DMS153 treated with DMSO at 0.1 percent for 48 hours (cell line): ENCODE measurements at regions not wholly inside any gene's neighbourhood (a gene's known extent, or its start where the extent isn't known, plus 50 kb on each side); places are given as distances from the start of the nearest gene placed in this dataset.

Experiments
- DNase-seq: peaks from one replicate; lab custom pipeline; 2025; ENCODE audit not compliant: unreplicated experiment; lab: John Stamatoyannopoulos, UW

DNA sequence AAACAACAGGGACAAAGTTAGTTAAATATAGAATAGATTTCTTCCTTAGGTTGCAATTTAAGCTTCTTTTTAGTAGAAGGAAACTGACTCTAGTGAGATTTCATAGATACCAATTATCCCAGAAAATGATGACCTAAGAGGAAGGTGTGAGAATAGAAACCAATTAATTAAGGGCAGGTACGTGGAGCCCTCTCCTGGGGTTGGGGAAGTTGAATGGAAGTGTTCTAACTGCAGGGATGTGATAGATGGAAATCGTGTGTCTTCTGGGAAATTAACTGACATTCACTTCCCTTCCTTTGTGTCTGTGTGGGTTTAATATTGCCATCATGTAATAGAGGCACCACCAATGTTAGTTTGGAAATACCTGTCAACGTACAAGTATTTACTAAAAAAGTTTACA, 204.1 kb upstream of the ANK2 start:
- no peak for DNase-seq

DNA sequence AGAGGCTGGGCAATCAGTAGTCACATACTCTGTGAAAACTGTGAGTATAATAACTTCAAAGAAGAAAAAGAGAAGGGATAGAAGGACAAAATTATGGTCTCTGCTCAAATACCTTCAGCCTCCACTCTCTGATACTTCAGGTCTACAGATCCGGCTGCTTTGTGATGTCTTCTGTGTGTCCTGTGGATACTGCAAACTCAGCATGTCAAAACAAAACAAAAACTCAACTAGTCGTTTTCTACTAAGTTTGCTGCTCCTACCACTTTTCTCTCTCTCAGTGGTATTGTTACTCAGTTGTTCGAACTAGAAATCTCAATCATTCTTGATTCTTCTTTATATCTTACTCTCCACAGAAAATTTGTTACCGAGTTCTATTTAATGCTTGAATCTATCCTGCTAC, 202.4 kb upstream of the ANK2 start:
- DNase-seq = no peak

DNA sequence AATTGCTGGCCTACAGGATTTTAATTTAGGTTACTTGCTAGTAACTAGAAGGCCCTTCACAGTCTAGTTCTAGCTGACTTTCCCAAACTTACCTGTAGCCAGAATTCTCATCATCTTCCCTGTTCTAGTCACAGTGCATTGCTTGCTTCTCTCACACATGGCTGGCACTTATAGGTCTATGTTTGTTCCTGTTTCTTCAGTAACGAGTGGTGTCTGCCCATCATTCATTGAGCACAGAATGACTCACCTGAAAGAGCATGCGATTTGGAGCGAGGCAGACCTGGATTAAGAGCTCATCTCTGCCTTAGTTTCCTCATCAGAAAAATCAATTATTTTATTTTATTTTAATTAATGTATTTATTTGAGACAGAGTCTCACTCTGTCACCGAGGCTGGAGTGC, 201.7 kb upstream of the ANK2 start:
- no peak for DNase-seq

DNA sequence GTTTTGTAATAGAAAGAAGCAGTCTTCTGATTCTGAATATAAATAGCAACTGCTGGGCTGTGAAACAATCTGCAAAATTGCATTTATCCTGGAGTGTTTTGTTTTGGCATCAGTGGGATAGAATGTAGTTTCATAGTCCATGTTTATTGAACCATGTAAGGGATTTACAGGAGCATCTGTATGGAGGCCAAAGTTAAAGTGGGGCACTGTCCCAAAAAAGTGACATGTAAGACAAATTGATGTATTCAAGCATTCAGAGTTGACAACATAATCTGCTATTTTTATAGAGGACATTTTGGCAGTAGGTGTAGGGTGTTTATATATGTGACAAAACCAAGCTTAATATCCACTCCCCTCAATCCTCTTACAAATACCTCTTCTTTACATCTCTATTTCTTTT, 200.5 kb upstream of the ANK2 start:
- no peak for DNase-seq

DNA sequence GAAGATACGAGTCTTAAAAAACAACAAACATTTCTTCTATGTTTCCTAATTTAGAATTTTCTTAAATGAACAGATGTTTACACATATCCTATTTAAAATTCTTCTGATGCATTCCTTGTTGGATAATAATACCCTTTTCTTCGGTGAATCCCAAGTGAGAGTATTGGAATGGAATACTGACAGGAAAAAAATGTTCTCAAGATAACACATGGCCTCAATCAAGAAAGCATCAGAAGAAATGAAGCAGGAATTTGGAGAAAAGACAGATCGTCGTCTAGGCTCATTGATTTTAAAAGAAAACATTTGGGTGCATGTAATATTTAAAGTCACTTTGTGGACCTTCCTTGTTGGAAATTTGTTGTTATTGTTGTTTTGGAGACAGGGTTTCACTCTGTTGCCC, 196.9 kb upstream of the ANK2 start:
- no peak for DNase-seq

DNA sequence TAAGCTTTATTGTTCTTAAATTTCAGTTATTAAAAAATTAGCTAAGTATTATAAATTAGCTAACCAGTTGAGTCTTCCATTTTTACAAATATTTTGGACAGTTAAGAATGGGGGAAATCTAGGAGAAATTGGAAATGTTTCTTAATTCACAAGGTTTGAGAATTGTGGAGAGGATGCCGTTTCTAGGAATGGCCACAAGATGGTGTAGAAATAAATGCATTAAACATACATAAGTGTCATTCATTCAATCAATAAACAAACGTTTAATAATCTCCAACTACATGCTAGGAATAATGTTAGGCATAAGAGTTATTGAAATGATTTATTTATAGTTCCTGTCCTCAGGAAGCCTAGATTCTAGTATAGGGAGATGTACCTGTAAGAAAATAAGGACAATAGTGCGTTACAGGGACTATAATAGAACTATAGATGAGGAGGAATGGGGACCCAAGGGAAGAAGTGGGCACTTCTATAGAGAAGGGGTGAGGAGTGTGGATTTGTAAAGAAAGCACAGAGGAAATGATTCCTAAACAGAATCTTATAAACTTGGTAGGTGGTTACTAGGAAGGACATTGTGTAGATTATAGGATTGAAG, 195.7 kb upstream of the ANK2 start:
- DNase-seq = no peak

DNA sequence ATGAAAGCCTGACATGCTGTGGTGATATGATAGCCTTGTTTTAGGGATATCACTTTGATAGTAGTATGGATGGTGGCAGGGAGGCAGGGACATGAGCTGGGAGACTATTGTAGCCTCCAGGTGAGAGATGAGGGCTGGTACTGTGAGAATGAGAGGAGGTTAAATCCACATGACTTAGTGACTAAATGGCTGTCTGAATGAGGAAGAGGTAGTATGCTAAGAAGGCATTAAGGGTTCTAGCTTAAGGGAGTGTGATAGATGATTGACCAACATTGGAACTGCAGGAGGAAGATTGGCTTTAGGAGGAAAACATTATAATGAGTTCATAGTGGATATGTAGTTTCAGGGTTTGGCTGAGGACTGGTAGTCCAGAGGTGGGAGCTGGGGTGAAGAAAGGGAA, 195.0 kb upstream of the ANK2 start:
- no peak for DNase-seq

DNA sequence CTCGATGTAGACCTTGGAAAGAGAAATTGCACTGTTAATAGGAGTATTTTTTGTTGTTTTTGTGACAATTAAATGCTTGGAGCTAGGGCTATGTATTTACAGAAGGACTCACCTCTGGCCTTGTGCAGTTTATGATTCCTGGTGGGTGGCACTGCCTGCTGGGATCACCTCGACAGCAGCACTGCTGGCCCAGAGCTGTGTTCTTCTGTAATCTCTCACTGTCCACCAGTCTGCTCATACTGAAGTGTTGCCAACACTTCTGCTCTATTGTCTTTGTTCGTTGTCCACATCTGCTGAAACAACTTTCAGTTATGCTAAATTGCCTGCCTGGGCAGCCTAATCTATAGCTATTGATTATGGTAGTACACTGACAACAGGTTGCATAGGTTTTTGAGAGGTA, 194.4 kb upstream of the ANK2 start:
- no peak for DNase-seq

DNA sequence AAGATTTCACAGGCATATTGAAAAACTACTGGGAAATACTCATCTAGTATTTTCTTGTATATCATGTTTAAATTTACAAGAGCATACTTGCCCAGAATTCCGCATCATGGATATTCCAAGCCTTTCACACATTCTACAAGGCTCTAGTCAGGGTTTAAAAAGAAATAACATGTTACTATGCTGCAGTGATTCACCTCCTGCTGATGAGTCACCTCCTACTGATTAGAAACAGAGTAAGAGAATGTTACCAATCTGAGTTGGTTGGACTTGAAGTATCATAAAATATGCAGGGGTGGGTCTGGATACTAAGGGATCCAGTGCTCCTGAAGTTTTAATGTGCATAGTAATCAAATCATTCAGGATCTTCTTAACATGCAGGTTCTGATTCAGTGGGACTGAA, 192.0 kb upstream of the ANK2 start:
- DNase-seq = no peak

DNA sequence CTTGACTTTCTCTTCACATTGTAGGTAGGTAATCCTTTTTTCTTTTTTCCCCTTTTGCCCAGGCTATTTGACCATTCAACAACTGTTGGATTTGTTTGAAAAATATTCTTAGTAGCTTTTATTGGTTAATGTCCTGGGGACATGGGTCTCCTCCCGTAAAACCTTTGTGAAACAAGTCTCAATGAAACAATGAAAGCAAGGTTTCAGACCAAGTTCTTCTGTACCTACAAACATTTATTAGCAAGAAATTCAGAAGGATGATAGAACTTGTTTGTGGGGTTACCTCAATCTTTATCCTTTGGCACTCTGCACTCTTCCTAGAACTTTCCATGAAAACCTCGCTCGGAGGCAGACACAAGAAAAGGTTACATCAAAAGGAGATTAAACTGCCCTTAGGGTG, 190.7 kb upstream of the ANK2 start:
- DNase-seq = no peak

DNA sequence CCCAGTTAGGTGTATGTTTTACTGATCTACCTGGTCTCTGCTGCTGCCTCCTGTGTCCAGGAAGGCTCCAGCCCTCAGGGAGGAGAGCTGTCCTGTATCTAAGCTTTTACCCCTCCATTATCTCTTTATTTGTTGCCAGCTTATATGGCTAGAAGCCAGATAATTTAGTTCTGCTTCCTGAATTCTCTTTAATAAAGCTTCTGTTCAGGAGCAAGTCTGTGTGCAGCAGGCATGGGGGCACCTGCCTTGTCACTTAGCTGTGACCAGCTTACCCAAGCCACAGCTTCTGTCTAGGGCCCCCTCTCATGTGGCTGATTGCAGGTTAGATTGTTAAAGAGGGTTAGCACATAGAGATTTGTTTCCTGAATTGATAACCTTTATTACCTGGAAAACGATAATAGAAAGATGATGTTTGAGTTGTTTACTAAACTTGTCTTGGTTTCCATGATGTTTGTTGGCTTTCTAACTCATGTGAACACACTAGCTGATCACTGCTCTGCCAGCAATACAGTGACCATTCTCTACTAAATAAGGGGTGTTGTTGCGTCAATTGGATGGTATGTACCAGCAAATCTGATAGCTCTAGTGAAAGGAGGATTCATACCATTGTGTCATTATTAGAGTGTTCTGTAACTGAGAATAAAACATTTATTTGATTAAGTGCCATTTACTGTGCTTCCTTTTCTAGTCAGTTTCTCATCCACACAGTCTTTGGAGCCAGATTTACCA, 189.8 kb upstream of the ANK2 start:
- DNase-seq = no peak

DNA sequence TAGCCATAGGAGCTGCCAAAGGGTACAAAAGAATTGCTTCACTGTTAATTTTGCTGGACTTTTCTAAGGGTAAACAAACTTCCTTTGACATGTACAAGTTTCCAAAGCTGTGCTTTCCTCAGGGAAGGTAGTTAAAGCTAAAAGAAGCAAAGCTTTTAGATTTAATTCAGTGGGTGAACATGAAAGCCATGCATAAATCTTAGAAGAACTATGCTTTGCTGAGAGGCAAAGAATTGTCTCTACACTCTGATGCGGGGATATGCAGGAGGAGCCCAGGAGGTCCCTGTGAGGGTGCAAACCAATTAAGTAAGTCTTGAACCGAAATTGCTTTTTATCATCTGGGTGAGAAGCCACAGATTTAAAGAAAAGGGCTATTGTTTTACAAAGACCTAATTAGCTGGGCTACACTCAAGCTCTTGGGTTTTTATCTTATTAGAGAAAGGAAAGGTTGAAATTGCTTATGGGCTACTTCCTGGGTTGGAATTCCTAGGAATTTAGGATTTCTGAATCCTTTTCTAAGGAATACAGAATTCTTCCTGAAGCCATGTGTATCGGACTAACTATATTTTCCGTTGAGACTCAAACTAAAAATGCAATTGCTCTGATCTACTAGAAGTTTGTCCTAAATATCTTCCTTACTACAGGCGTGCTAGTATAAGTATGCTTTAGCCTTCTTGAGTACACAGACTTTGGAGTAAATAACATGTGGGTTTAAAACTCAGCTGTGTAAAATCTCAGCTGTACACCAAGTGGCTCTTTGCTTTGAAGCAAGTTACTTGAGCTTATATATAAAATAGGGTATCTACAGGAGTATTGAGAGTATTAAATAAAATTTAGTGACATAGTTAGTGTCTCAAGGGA, 188.4 kb upstream of the ANK2 start:
- no peak for DNase-seq

DNA sequence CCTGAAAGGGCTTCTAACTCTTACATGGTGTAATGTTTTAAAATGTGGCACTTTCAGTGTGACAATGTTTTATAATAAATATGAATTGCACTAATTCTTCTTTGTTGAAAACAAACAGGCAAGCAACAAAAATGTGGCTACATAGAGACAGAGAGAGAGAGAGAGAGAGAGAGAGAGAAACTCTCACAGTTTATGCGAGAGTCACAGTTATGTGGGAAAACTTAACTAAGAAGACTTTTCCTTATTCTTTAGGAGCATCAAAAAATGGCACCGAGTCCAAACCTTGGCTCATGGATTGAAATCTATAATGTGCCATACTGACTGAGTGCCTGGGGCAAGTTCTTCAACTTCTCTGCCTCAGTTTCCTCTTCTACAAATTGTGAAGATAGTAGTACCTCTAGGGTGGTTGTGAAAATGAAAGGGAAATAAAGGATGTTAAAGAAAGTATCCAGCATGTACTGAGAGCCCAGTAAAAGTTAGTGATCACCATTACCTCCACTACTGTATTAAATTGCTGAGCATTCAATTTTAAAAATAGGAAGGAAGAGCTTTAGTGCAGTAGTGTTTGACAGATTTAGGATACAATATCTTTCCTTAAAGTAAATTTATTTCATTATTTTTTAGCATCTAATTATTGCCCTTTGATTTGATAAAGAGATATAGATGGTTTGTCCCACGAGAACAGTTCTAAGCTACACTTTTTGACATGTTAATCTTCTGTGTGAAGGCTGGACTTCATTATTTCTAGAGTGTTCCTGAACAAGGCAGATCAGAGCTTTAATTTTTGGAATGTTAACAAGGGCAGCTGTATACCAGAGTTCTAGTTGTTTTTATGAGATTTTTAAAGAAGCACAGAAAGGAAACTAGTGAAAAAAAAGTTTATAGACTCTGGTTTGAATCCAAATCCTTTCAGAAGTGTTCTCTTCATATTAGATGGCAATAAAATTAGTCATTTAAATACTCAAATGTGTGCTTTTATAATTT, 187.5 kb upstream of the ANK2 start:
- DNase-seq = no peak

DNA sequence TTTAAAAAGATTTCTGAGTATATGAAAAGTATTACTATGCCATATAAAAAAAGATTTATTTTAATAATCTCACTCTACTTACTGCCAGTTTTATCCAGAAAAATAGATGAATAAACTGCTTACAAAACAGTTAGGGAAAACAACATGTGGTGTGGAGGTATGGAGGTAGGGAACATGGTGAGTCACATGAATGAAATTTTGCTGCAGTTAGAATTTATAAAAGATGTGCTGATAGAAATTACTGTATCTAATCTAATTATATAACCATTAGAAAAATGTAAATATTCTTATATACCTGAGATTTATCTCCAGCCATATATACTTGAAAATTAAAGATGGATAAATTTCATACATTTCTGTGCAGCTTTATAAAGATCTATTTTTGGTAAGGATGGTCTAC, 184.0 kb upstream of the ANK2 start:
- DNase-seq = no peak

DNA sequence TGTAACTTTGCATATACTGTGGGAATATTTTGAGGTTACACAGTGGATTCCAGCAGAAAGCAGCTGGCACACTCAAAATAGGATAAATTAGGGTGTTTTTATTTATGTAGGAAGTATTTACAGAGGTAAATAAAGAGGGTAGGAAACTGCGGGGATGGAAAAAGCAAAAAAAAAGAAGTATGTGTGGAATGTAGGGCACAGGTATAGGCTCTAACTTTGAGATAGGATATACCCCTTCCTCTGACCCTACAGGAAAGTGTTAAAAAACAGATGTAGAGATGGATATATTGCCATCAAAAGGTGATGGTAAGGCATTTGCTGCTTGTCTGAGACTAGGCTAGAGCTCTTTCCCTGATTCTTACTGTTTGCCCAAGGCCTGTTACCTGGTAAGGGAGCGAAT, 173.1 kb upstream of the ANK2 start:
- DNase-seq = no peak

DNA sequence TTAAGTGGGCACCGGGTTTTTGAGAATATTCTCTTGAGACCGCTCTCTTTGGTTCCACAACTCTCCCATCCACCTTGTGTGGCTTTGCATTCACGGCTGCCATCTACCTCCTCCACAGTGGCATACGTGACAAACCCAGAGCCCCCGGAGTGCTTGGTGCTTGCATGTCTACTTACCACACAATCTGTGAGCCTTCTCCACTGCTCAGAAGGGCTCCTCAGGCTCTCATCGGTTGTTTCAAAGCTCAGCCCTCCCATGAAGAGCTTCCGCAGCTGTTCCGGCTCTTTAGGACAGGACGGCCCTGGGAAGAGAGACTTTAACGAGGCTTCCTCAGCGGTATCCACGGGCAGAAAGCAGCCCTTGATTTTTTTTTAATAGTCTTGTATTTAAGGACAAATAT, 167.6 kb upstream of the ANK2 start:
- DNase-seq = no peak

DNA sequence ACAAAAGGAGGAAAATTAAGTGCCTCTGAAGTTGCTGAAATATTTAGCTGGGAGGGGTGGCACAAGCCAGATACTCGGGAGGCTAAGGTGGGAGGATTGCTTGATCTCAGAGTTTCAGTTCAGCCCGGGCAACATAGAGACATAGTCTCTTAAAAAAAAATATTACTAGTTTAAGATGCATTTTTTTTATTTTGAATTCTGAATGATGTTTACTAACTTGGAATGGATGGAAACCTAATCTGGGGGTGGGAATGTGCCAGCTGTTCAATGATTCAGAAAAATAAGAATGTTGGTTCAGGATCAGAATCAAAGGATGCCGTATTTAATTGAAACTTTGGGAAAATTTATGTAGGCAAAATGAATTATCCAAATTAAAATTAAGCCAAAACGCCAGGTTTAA, 167.2 kb upstream of the ANK2 start:
- no peak for DNase-seq

DNA sequence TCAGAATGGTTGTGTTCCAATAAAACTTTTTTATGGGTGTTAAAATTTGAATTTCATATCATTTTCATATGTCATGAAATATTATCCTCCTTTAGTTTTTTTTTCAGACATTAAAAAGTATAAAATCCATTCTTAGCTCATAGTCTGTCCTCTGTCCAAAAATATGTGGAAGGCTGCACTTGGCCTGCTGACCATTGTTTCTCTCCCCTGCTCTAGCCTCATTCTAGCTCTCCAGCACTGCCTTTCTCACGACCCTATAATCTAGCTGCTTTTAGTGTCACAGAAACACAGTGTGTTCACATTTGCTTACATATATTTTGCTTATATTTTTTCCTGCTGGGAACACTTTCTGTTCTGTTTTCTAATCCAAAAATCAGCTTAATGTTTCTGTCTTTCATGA, 165.0 kb upstream of the ANK2 start:
- DNase-seq = no peak

DNA sequence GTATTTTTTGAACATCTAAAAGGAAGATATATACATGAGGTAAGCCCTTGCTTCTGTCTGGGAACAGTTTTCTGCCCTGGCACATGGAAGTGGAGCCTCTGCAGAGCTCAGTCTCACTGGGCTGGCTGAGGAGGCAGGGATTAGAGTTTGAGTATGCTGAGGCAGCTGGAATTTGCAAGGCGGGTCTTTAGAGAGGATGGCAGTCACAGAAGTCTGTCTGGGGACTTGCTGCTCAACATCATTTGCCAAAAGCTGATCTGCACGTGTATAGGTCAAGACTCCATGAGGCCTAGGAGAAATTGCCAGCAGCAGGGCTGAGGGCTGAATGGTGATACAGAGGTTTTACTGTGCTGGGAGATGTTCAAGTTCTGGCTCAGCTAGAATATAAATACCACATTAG, 163.6 kb upstream of the ANK2 start:
- no peak for DNase-seq

DNA sequence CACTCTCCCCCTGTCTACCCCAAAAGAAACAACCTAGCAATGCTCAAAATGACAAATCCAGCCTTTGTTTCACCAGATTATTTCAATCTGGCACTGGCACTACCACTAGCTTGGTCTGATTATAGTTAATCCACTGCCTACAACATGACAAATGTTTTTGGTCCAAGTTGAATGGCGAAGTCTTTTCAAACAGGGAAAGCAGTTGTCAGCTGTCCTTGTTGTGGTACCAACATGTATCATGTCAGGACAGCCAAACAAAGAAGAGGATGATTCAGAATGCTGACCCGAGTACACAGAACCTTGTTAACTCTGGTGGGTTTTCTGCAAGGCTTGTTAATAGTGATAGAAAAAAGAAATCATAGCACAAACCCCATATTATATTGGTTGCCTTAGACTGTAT, 160.8 kb upstream of the ANK2 start:
- DNase-seq = no peak

DNA sequence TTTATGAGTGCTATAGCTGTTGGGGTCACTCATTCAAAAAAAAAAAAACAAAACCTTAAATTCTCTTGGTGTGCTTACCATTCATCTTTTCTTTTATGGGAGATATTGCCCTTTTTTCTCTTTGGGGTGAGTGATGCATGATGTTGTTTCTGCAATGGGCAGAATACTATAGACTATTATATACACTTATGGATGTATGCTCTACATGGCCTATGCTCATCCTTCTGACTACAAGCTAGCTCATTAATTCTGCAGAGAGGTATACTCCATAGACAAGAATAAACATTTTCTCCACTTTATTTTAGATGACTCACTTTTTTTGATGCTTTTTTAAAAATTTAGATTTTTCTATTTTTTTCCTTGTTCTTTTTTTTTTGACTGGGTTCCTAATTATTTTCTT, 160.3 kb upstream of the ANK2 start:
- no peak for DNase-seq
